ENCODE measurements at regions not wholly inside any gene's neighbourhood (a gene's known extent, or its start where the extent isn't known, plus 50 kb on each side); places are given as distances from the start of the nearest gene placed in this dataset.
"Not testable (repeated sequence)": the region's sequence is repeated elsewhere in the genome, so short reads cannot be mapped to it uniquely, and the experiment has no call there.

DNA sequence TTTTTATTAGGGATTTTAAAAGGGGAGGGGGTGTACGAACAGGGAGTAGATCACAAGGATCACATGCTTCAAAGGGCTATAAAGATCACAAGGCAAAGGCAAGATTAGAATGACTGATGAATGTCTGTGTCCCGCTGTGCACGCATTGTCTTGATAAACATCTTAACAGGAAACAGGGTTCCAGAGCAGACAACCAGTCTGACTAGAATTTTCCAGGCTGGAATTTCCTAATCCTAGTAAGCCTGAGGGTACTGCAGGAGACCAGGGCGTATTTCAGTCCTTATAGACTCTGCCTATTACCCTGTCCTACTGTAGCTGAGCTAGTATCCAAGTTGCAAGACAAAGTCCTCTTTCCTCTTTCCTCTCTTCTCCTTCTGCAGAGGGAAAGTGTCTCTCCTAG is 179.0 kb upstream of the MAGEB2 start:
- not testable (repeated sequence) for TF ChIP-seq CTCF (IDR thresholded peaks at IDR 0.05); POLR2A (IDR thresholded peaks at IDR 0.05; ENCODE audit: low read depth)
